PC-9 (cell line): ENCODE measurements at regions not wholly inside any gene's neighbourhood (a gene's known extent, or its start where the extent isn't known, plus 50 kb on each side); places are given as distances from the start of the nearest gene placed in this dataset.

Experiments
- BruUV-seq: library from RNA; stranded (reverse); fragments of 400-500 nt; replicated peaks from 2 replicates; lab custom pipeline; 2021; lab: Mats Ljungman, UMichigan
- CTCF ChIA-PET: fragments of 300-600 bp; sonication (Branson Sonifier 250); formaldehyde crosslinking; loops from one replicate; lab custom pipeline; 2022; ENCODE audit warnings: antibody characterized with exemption; lab: Charles Lee
- POLR2A ChIA-PET: fragments of 300-600 bp; sonication (Branson Sonifier 250); formaldehyde crosslinking; loops from one replicate; lab custom pipeline; 2022; ENCODE audit warnings: antibody characterized with exemption; ENCODE audit not compliant: unreplicated experiment; lab: Charles Lee
- DNase-seq, 2 experiments: peaks; one replicate each; pipeline versions ENCODE4 v3.0.0 to v3.0.0-alpha.2; 2015 to 2022; ENCODE audit warnings: mixed read lengths in 1 of 2
- H2AFZ ChIP-seq: fragments of 200-600 bp; sonication (generic); 2 replicates; pipeline ENCODE4 v1.8.1; 2017; ENCODE audit warnings: antibody characterized with exemption
- H3F3A ChIP-seq: fragments of 200-600 bp; sonication (generic); 2 replicates; pipeline ENCODE4 v1.8.1; 2017; ENCODE audit warnings: antibody characterized with exemption, mild to moderate bottlenecking, low read depth; ENCODE audit not compliant: insufficient read depth
- H3K27ac ChIP-seq: fragments of 200-600 bp; sonication (generic); 2 replicates; pipeline ENCODE4 v1.6.1; 2016; ENCODE audit warnings: mixed run types
- H3K27me3 ChIP-seq: fragments of 200-600 bp; sonication (generic); 2 replicates; pipeline ENCODE4 v1.6.1; 2016; ENCODE audit warnings: low read depth, mixed run types; ENCODE audit not compliant: insufficient read depth
- H3K36me3 ChIP-seq: fragments of 200-600 bp; sonication (generic); 2 replicates; pipeline ENCODE4 v1.6.1; 2016; ENCODE audit warnings: low read depth, mixed run types
- H3K4me1 ChIP-seq: fragments of 200-600 bp; sonication (generic); replicated peaks from 2 replicates; pipeline ENCODE4 v1.6.1; 2016; ENCODE audit warnings: mixed run types; ENCODE audit not compliant: insufficient read depth
- H3K4me2 ChIP-seq: fragments of 200-600 bp; sonication (generic); 2 replicates; pipeline ENCODE4 v1.6.1; 2017; ENCODE audit warnings: mixed run types
- H3K4me3 ChIP-seq: fragments of 200-600 bp; sonication (generic); 2 replicates; pipeline ENCODE4 v1.6.1; 2016; ENCODE audit warnings: mixed run types
- H3K79me2 ChIP-seq: fragments of 200-600 bp; sonication (generic); 2 replicates; pipeline ENCODE4 v1.6.1; 2017; ENCODE audit warnings: low read depth, mixed run types
- H3K9me2 ChIP-seq: fragments of 200-600 bp; sonication (generic); 2 replicates; pipeline ENCODE4 v1.8.1; 2017; ENCODE audit warnings: mild to moderate bottlenecking; ENCODE audit not compliant: insufficient read depth
- H3K9me3 ChIP-seq: fragments of 200-600 bp; sonication (generic); 2 replicates; pipeline ENCODE4 v1.8.1; 2016; ENCODE audit warnings: low read depth; ENCODE audit not compliant: insufficient read depth
- H4K20me1 ChIP-seq: fragments of 200-600 bp; sonication (generic); 2 replicates; pipeline ENCODE4 v1.8.1; 2017; ENCODE audit not compliant: insufficient read depth
- CTCF ChIP-seq: fragments of 200-600 bp; sonication (generic); conservative IDR thresholded peaks from 2 replicates; pipeline ENCODE4 v1.6.1; 2017; ENCODE audit warnings: mixed run types, antibody characterized with exemption, mild to moderate bottlenecking, moderate library complexity
- EZH2 ChIP-seq: fragments of 200-600 bp; sonication (generic); IDR thresholded peaks from 2 replicates; pipeline ENCODE4 v1.8.0; 2017; ENCODE audit warnings: antibody characterized with exemption, low read depth
- intact Hi-C: fragments of 100-400 bp; cut with micrococcal nuclease; formaldehyde crosslinking; loops from one replicate; pipeline ENCODE4 v1.10.0; 2022; ENCODE audit not compliant: unreplicated experiment

GRCh38 chr5:71782393-71782770, 63.3 kb downstream of the CARTPT start:
- H3K79me2 ChIP-seq: no peaks in the 10 kb centered on the region
- DNase-seq: no peak
- ChIA-PET POLR2A (interaction anchor here (0.7 kb wide), 1 partner anchor 42 kb away, joined by 3 read pairs; no protein-coding TSS in a partner anchor), CTCF (interaction anchor here (2.1 kb wide), 1 partner anchor 526 kb away, joined by 8 read pairs; no protein-coding TSS in a partner anchor)
- no peak overlapping the region for H3K4me3 ChIP-seq
- H3K9me2 ChIP-seq: no peaks in the 10 kb centered on the region
- no peaks in the 10 kb centered on the region for H3K9me3 ChIP-seq
- no peak overlapping the region for H2AFZ ChIP-seq
- H3F3A ChIP-seq: no peaks in the 10 kb centered on the region
- H3K4me2 ChIP-seq: no peak overlapping the region
- no peaks in the 10 kb centered on the region for H3K4me1 ChIP-seq
- H4K20me1 ChIP-seq: no peaks in the 10 kb centered on the region
- no peaks in the 10 kb centered on the region for H3K27me3 ChIP-seq
- H3K36me3 ChIP-seq: no peaks in the 10 kb centered on the region
- no peak overlapping the region for H3K27ac ChIP-seq
- no TSS peak for BruUV-seq
- TF ChIP-seq EZH2 (no peak), CTCF (no peak)
- intact Hi-C loops: loop anchor here (2.0 to 10.0 kb wide), 3 partner anchors 150 to 345 kb away; no protein-coding TSS in a partner anchor

- no peaks in the 10 kb centered on the region for H4K20me1 ChIP-seq
- H3K4me1 ChIP-seq: no peaks in the 10 kb centered on the region
- intact Hi-C loops: loop anchor here (1.0 to 10.0 kb wide), 7 partner anchors 139 to 525 kb away; no protein-coding TSS in a partner anchor
- H3K79me2 ChIP-seq: no peaks in the 10 kb centered on the region
- DNase-seq: peak in 1 of 2 experiments; percentile 74
- H3F3A ChIP-seq: no peaks in the 10 kb centered on the region
- TF ChIP-seq EZH2 (no peak), CTCF (peak; percentile 80)
- H3K4me3 ChIP-seq: no peak overlapping the region
- H3K9me2 ChIP-seq: no peaks in the 10 kb centered on the region
- CTCF ChIA-PET: interaction anchor here (0.5 to 2.1 kb wide), 4 partner anchors 155 to 525 kb away, joined by 3 to 8 read pairs (median 4); no protein-coding TSS in a partner anchor
- H3K27ac ChIP-seq: no peak overlapping the region
- H3K36me3 ChIP-seq: no peaks in the 10 kb centered on the region
- H3K27me3 ChIP-seq: no peaks in the 10 kb centered on the region
- no peak overlapping the region for H2AFZ ChIP-seq
- H3K9me3 ChIP-seq: no peaks in the 10 kb centered on the region
- BruUV-seq: no TSS peak
- POLR2A ChIA-PET: interaction anchor here (0.7 to 0.8 kb wide), 2 partner anchors 43 to 139 kb away, joined by 3 to 4 read pairs; no protein-coding TSS in a partner anchor
- H3K4me2 ChIP-seq: peak overlapping the region; percentile 40; the same call in 1 of the 2 replicates
These were observed 64.0 kb downstream of the CARTPT start for GRCh38 chr5:71782771-71783770.

- Histone ChIP-seq H3K36me3 (no peaks in the 10 kb centered on the region), H3K9me3 (no peaks in the 10 kb centered on the region), H3K9me2 (no peaks in the 10 kb centered on the region), H3K4me2 (no peak overlapping the region), H3K27ac (no peak overlapping the region), H3K4me1 (no peaks in the 10 kb centered on the region), H2AFZ (no peak overlapping the region), H3K27me3 (no peaks in the 10 kb centered on the region), H3K4me3 (no peak overlapping the region), H3F3A (no peaks in the 10 kb centered on the region), H3K79me2 (no peaks in the 10 kb centered on the region), H4K20me1 (no peaks in the 10 kb centered on the region)
- no TSS peak for BruUV-seq
- intact Hi-C loops: loop anchor here (1.0 to 10.0 kb wide), 7 partner anchors 138 to 524 kb away; no protein-coding TSS in a partner anchor
- DNase-seq: no peak
- CTCF ChIA-PET: interaction anchor here (0.5 to 2.1 kb wide), 4 partner anchors 155 to 525 kb away, joined by 3 to 8 read pairs (median 4); no protein-coding TSS in a partner anchor
- TF ChIP-seq CTCF (no peak), EZH2 (no peak)
- POLR2A ChIA-PET: interaction anchor here (0.8 kb wide), 1 partner anchor 138 kb away, joined by 4 read pairs; no protein-coding TSS in a partner anchor
These were observed 64.8 kb downstream of the CARTPT start for GRCh38 chr5:71783891-71784290.
